ENCODE measurements at regions not wholly inside any gene's neighbourhood (a gene's known extent, or its start where the extent isn't known, plus 50 kb on each side); places are given as distances from the start of the nearest gene placed in this dataset.

- peaks cover 17% of the 10 kb centered on the region for H3K9me3 Mint-ChIP-seq
Measured at GRCh38 chr9:135394131-135394530, 85.5 kb upstream of the PPP1R26 start.

GRCh38 chr9:135394699-135395645 lies 84.6 kb upstream of the PPP1R26 start:
- H3K9me3 ChIP-seq (ENCODE audit: low read depth) = no peaks in the 10 kb centered on the region
- DNase-seq (ENCODE audit: low spot score) = no peak
- no peaks in the 10 kb centered on the region for H3F3A ChIP-seq (ENCODE audit: low read depth)
- no peaks in the 10 kb centered on the region for H4K20me1 ChIP-seq (ENCODE audit: low read depth)
- Mint-ChIP-seq H3K27me3 (ENCODE audit: insufficient read depth, low read depth) (peaks cover 6% of the 10 kb centered on the region), H3K9me3 (peaks cover 17% of the 10 kb centered on the region), H3K4me1 (no peaks in the 10 kb centered on the region), H3K27ac (no peak overlapping the region), H3K36me3 (no peaks in the 10 kb centered on the region), H3K4me3 (no peak overlapping the region)
- no peaks in the 10 kb centered on the region for H3K36me3 ChIP-seq
- H3K4me3 ChIP-seq = no peak overlapping the region
- H2AFZ ChIP-seq (replicated peaks) = no peak overlapping the region
- H3K27ac ChIP-seq = no peak overlapping the region
- no peaks in the 10 kb centered on the region for H3K79me2 ChIP-seq (ENCODE audit: low read depth)
- TF ChIP-seq EZH2phosphoT487 (IDR thresholded peaks at IDR 0.05) (no peak), EZH2 (IDR thresholded peaks at IDR 0.05) (no peak)
- TF ChIP-seq, protein P1, sequence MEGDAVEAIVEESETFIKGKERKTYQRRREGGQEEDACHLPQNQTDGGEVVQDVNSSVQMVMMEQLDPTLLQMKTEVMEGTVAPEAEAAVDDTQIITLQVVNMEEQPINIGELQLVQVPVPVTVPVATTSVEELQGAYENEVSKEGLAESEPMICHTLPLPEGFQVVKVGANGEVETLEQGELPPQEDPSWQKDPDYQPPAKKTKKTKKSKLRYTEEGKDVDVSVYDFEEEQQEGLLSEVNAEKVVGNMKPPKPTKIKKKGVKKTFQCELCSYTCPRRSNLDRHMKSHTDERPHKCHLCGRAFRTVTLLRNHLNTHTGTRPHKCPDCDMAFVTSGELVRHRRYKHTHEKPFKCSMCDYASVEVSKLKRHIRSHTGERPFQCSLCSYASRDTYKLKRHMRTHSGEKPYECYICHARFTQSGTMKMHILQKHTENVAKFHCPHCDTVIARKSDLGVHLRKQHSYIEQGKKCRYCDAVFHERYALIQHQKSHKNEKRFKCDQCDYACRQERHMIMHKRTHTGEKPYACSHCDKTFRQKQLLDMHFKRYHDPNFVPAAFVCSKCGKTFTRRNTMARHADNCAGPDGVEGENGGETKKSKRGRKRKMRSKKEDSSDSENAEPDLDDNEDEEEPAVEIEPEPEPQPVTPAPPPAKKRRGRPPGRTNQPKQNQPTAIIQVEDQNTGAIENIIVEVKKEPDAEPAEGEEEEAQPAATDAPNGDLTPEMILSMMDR (IDR thresholded peaks at IDR 0.05) = no peak
- H3K4me2 ChIP-seq = no peak overlapping the region
- H3K9ac ChIP-seq = no peak overlapping the region
- H3K4me1 ChIP-seq = no peaks in the 10 kb centered on the region
- no peaks in the 10 kb centered on the region for H3K27me3 ChIP-seq

More at GRCh38 chr9:135394131-135394530, 85.5 kb upstream of the PPP1R26 start:
- Mint-ChIP-seq H3K4me3 (no peak overlapping the region), H3K36me3 (no peaks in the 10 kb centered on the region), H3K27ac (no peak overlapping the region), H3K27me3 (ENCODE audit: insufficient read depth, low read depth) (peaks cover 5% of the 10 kb centered on the region), H3K4me1 (no peaks in the 10 kb centered on the region)
- H3F3A ChIP-seq (ENCODE audit: low read depth) = no peaks in the 10 kb centered on the region
- no peak overlapping the region for H3K9ac ChIP-seq
- TF ChIP-seq EZH2 (IDR thresholded peaks at IDR 0.05) = no peak
- no peak for TF ChIP-seq EZH2phosphoT487 (IDR thresholded peaks at IDR 0.05)
- TF ChIP-seq, protein P1 (IDR thresholded peaks at IDR 0.05) = no peak
- H3K4me1 ChIP-seq = no peaks in the 10 kb centered on the region
- H3K27ac ChIP-seq = no peak overlapping the region
- H3K27me3 ChIP-seq = no peaks in the 10 kb centered on the region
- H3K4me3 ChIP-seq = no peak overlapping the region
- H3K4me2 ChIP-seq = no peak overlapping the region
- no peak for DNase-seq (ENCODE audit: low spot score)
- H2AFZ ChIP-seq (replicated peaks) = no peak overlapping the region
- no peaks in the 10 kb centered on the region for H3K36me3 ChIP-seq
- H3K9me3 ChIP-seq (ENCODE audit: low read depth) = no peaks in the 10 kb centered on the region
- H3K79me2 ChIP-seq (ENCODE audit: low read depth) = no peaks in the 10 kb centered on the region
- no peaks in the 10 kb centered on the region for H4K20me1 ChIP-seq (ENCODE audit: low read depth)

GRCh38 chr9:135397142-135397541 lies 82.4 kb upstream of the PPP1R26 start:
- Mint-ChIP-seq H3K27me3 (ENCODE audit: insufficient read depth, low read depth) (peaks cover 3% of the 10 kb centered on the region), H3K4me1 (no peaks in the 10 kb centered on the region), H3K27ac (no peak overlapping the region), H3K36me3 (no peaks in the 10 kb centered on the region), H3K4me3 (no peak overlapping the region), H3K9me3 (peaks cover 17% of the 10 kb centered on the region)
- Histone ChIP-seq H3K79me2 (ENCODE audit: low read depth) (no peaks in the 10 kb centered on the region), H2AFZ (replicated peaks) (no peak overlapping the region), H3K27ac (no peak overlapping the region), H3K27me3 (no peaks in the 10 kb centered on the region), H3K4me1 (no peaks in the 10 kb centered on the region), H3K4me3 (no peak overlapping the region), H3K9me3 (ENCODE audit: low read depth) (no peaks in the 10 kb centered on the region), H4K20me1 (ENCODE audit: low read depth) (no peaks in the 10 kb centered on the region), H3K9ac (no peak overlapping the region), H3K4me2 (no peak overlapping the region), H3F3A (ENCODE audit: low read depth) (no peaks in the 10 kb centered on the region), H3K36me3 (no peaks in the 10 kb centered on the region)
- TF ChIP-seq, protein P1 (IDR thresholded peaks at IDR 0.05) = no peak
- no peak for TF ChIP-seq EZH2 (IDR thresholded peaks at IDR 0.05)
- TF ChIP-seq EZH2phosphoT487 (IDR thresholded peaks at IDR 0.05) = no peak
- DNase-seq (ENCODE audit: low spot score) = no peak
